Skeletal muscle tissue (tissue), 3 donors: ENCODE measurements at regions not wholly inside any gene's neighbourhood (a gene's known extent, or its start where the extent isn't known, plus 50 kb on each side); places are given as distances from the start of the nearest gene placed in this dataset.

ENCODE experiments used
- H3K27ac ChIP-seq: one replicate; pipeline ENCODE4 v1.7.0; 2013; ENCODE audit warnings: mild to moderate bottlenecking, low read depth, low read length, inconsistent platforms
- H3K27me3 ChIP-seq, 3 donors: one replicate each; pipeline ENCODE4 v1.7.0; 2013; ENCODE audit warnings: low read length in 3 of 3; ENCODE audit not compliant: control insufficient read depth in 3 of 3, insufficient read depth in 3 of 3
- H3K36me3 ChIP-seq, 3 donors: one replicate each; pipeline ENCODE4 v1.7.0; 2013; ENCODE audit warnings: low read length in 3 of 3; ENCODE audit not compliant: control insufficient read depth in 3 of 3, insufficient read depth in 3 of 3
- H3K4me1 ChIP-seq, 3 donors: one replicate each; pipeline ENCODE4 v1.7.0; 2013; ENCODE audit warnings: low read length in 3 of 3, mild to moderate bottlenecking in 3 of 3; ENCODE audit not compliant: control insufficient read depth in 3 of 3, insufficient read depth in 3 of 3
- H3K4me3 ChIP-seq, 3 donors: one replicate each; pipeline ENCODE4 v1.7.0; 2013; ENCODE audit warnings: low read length in 3 of 3
- H3K9ac ChIP-seq, 3 donors: one replicate each; pipeline ENCODE4 v1.7.0; 2013; ENCODE audit warnings: low read length in 3 of 3, mild to moderate bottlenecking in 3 of 3, moderate library complexity in 2 of 3, low read depth in 1 of 3
- H3K9me3 ChIP-seq, 3 donors: one replicate each; pipeline ENCODE4 v1.7.0; 2013; ENCODE audit warnings: low read length in 3 of 3; ENCODE audit not compliant: control insufficient read depth in 3 of 3
- donor health status: Osteomylitis.

DNA sequence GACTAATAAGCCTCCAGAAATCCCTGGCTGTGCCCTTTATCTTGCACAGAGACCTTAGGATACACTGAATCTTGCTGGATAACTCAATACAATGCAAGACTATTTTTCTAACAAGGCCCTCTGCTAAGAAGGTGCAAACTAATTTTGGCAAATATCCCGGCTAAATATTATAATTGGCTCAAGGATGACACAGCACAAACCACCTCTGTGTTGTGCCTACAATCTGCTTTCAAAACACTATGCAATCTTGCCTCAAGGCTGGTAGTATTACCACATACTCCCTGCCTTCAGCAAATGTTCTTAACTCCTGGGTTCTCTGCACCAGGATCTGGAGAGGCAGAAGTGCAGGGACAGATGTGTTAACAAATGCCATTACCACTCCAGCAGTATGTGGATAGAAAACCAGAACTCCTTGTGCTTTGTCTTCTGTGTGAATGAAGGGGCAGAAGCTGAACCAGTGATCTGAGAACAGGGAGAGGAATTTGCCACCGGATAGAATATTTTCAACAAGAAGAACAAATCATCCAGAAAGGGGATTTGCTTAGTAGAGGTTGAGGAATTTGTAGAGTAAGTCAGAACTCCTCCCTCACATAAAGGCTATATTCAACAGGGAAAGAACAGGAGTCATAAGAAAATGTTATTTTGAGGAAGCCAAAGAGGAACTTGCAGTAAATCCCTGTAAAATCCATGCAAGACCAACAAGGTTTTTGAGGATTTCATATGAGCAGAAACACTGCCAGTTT is 74.1 kb upstream of the SLC4A11 start:
- H3K36me3 ChIP-seq, result peaks cover 0 to 5% (median 4%) of the 10 kb centered on the region in 3 donors
- H3K4me3 ChIP-seq, result no peak overlapping the region
- H3K9ac ChIP-seq, result no peak overlapping the region
- H3K27me3 ChIP-seq, result no peaks in the 10 kb centered on the region
- H3K27ac ChIP-seq, result peak overlapping the region; percentile 81
- no peaks in the 10 kb centered on the region for H3K9me3 ChIP-seq
- H3K4me1 ChIP-seq, result peaks cover 23 to 40% (median 31%) of the 10 kb centered on the region in 3 donors

DNA sequence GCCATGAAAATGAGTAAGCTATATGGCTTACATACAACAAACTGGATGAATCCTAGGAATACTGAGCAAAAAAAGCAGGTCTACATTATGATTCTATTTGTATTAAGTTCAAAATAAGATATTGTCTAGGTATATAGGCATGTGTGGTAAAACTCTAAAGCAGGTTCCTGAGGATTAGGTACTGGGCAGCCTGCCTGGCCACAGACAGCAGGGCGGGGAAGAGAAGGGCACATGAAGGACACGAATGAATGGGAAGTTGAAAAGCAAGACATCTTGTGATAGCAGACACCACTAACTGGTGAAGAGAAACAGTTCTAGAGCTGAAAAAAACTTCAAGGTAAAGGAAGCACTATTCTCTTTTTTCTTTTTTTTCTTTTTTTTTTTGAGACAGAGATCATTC is 72.6 kb upstream of the SLC4A11 start:
- Histone ChIP-seq H3K9ac (no peak overlapping the region), H3K4me1 (peaks cover 35 to 51% (median 38%) of the 10 kb centered on the region in 3 donors), H3K36me3 (peaks cover 3 to 11% (median 4%) of the 10 kb centered on the region in 3 donors), H3K27ac (peak overlapping the region; percentile 81), H3K9me3 (no peaks in the 10 kb centered on the region), H3K4me3 (no peak overlapping the region), H3K27me3 (no peaks in the 10 kb centered on the region)

GRCh38 chr20:3309226-3309625 is 70.2 kb upstream of the SLC4A11 start:
- Histone ChIP-seq H3K27ac (no peak overlapping the region), H3K27me3 (no peaks in the 10 kb centered on the region), H3K9ac (no peak overlapping the region), H3K9me3 (no peaks in the 10 kb centered on the region), H3K4me1 (peaks cover 49 to 69% (median 49%) of the 10 kb centered on the region in 3 donors), H3K36me3 (peaks cover 4 to 22% (median 9%) of the 10 kb centered on the region in 3 donors), H3K4me3 (no peak overlapping the region)

DNA sequence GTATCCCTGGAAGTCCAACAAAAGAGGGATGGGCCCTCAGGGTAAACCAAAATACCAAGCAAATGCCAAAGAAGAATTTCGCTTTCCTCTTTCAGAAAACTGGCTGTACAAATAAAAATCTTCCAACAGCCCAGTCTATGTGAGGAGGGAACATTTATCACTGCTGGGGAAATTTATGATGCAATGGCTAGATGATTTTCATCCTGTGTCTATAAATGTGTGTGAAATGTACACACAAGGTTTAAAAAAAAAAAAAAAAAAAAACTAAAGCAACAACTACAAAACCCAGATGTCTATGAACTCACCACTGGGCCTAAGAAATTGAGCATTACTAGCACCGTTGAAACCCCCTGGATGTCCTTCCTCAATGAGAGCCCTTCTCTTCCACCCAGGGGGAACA is 68.7 kb upstream of the SLC4A11 start:
- Histone ChIP-seq H3K9me3 (no peaks in the 10 kb centered on the region), H3K27me3 (no peaks in the 10 kb centered on the region), H3K27ac (peak overlapping the region; percentile 91), H3K4me1 (peaks cover 43 to 63% (median 45%) of the 10 kb centered on the region in 3 donors), H3K9ac (peak overlapping the region in 2 of 3 donors; percentile 61 to 65), H3K4me3 (no peak overlapping the region), H3K36me3 (peaks cover 14 to 25% (median 16%) of the 10 kb centered on the region in 3 donors)

GRCh38 chr20:3307078-3307477 is 68.1 kb upstream of the SLC4A11 start:
- Histone ChIP-seq H3K36me3 (peaks cover 16 to 25% (median 16%) of the 10 kb centered on the region in 3 donors), H3K27ac (peak overlapping the region; percentile 91), H3K9ac (peak overlapping the region; percentile 4 to 81 (median 65)), H3K9me3 (no peaks in the 10 kb centered on the region), H3K27me3 (no peaks in the 10 kb centered on the region), H3K4me1 (peaks cover 43 to 58% (median 45%) of the 10 kb centered on the region in 3 donors), H3K4me3 (peak overlapping the region; percentile 44 to 73 (median 63))

DNA sequence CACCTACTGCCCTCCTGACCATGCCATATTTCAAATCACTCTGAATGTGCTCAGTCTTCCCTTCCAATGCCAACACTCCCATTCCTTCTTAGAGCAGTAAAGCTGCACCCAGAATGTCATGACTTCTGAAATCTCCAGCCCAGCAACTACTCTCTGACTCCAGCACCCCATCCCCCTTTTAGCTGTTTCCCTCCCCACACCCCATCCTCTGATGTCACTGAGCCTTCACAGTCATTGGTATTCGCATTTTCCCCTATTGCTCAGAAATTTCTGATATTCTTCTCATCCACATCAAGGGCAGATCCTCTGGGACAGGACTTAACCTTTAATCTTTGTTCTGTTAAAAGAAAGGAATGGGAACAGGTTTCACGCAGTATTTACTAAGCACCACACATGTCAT is 67.1 kb upstream of the SLC4A11 start:
- Histone ChIP-seq H3K4me1 (peaks cover 40 to 48% (median 43%) of the 10 kb centered on the region in 3 donors), H3K9me3 (no peaks in the 10 kb centered on the region), H3K27ac (peak overlapping the region; percentile 91), H3K4me3 (peak overlapping the region; percentile 44 to 73 (median 63)), H3K27me3 (no peaks in the 10 kb centered on the region), H3K9ac (peak overlapping the region; percentile 62 to 81 (median 65)), H3K36me3 (peaks cover 16 to 26% (median 16%) of the 10 kb centered on the region in 3 donors)

DNA sequence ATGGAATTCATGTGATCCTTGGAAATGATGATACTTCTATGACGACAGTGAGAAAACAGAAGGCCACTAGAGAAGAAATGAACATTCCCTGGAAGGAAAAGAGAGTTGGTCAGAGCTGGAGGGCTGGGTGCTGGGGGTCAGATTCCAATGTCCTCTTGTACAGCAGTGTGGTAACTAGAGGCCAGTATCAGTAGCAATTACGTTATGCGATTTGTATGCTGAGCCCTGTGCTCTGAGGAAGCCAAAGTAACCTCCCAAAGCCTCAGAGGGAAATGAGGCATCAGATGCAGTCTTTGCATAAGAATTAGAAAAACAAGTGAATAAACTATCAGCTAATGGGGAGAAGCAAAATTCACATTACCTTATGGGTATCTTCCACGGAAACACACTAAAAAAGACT is 65.5 kb upstream of the SLC4A11 start:
- peak overlapping the region; percentile 27 to 81 (median 63) for H3K9ac ChIP-seq
- peak overlapping the region in 2 of 3 donors; percentile 63 to 73 for H3K4me3 ChIP-seq
- H3K27me3 ChIP-seq, result no peaks in the 10 kb centered on the region
- H3K36me3 ChIP-seq, result peaks cover 16 to 26% (median 19%) of the 10 kb centered on the region in 3 donors
- H3K4me1 ChIP-seq, result peaks cover 39 to 45% (median 43%) of the 10 kb centered on the region in 3 donors
- H3K9me3 ChIP-seq, result no peaks in the 10 kb centered on the region
- H3K27ac ChIP-seq, result peak overlapping the region; percentile 91

- peaks cover 3 to 5% (median 4%) of the 10 kb centered on the region in 3 donors for H3K4me1 ChIP-seq
- no peaks in the 10 kb centered on the region for H3K9me3 ChIP-seq
- H3K27ac ChIP-seq, result peak overlapping the region; percentile 18
- no peaks in the 10 kb centered on the region for H3K27me3 ChIP-seq
- no peak overlapping the region for H3K4me3 ChIP-seq
- peaks cover 41 to 45% (median 45%) of the 10 kb centered on the region in 3 donors for H3K36me3 ChIP-seq
- no peak overlapping the region for H3K9ac ChIP-seq
Observed at GRCh38 chr20:3297079-3297378, 58.0 kb upstream of the SLC4A11 start.

DNA sequence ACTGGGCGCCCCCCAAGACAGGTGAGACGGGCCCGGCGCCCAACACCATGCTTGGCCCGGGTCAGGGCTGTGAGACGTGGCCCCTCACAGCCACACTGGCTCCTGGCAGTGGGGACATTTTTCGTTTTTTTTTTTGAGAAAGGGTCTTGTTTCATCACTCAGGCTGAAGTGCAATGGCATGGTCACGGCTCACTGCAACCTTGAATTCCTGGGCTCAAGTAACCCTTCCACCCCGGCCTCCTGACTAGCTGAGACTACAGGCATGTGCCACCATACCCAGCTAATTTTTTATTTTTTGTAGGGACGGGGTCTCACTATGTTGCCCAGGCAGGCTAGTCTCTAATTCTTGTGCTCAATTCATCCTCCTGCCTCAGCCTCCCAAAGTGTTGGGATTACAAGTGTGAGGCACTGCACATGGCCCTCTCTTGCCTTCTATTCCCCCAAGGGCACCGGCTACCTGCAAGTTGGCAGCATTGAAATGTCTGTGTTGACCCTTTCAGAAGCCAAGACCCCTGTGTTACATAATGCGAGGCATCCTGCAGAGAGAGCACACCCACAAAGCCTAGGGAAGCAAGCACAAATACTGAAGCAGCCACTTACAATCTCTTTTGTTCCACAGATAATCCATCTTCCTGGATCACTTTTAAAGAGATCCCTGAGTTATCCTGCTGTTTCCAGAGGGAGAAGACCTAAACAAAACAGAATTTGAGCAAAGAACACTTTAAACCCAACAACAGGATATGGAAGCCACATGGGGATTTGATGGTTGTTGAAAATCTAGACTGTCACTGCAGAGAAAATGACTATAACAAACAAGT is 57.5 kb upstream of the SLC4A11 start:
- peaks cover 3 to 5% (median 4%) of the 10 kb centered on the region in 3 donors for H3K4me1 ChIP-seq
- H3K36me3 ChIP-seq, result peaks cover 42 to 51% (median 50%) of the 10 kb centered on the region in 3 donors
- H3K27ac ChIP-seq, result peak overlapping the region; percentile 44
- H3K9me3 ChIP-seq, result no peaks in the 10 kb centered on the region
- no peaks in the 10 kb centered on the region for H3K27me3 ChIP-seq
- no peak overlapping the region for H3K9ac ChIP-seq
- no peak overlapping the region for H3K4me3 ChIP-seq
